Ramos (cell line): ENCODE measurements at regions not wholly inside any gene's neighbourhood (a gene's known extent, or its start where the extent isn't known, plus 50 kb on each side); places are given as distances from the start of the nearest gene placed in this dataset.

Source experiments
- in situ Hi-C: fragments of 300-500 bp; cut with MboI; formaldehyde crosslinking; loops from one replicate; pipeline ENCODE4 v1.14.3; 2022; ENCODE audit warnings: low sequenced_read_pairs; ENCODE audit not compliant: unreplicated experiment

DNA sequence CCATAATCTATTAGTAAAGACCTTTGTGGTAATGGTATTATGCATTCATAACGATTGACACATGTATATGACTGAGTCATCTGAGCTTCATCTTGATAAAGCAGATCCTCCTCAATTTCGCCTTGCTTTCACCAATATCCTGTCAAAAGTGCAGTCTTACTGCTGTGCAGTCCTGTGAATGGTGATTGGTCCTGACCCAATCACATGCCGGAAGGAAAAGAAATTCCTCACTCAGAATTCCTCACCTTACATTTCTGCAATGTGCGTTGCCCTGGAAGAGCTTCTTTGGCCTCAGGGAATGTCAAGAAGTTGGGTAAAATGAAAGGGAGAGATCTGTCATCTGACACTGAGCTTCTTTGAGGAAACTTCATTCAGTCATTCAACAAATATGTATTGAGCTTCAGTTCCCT, 121.0 kb upstream of the TSPAN2 start:
- in situ Hi-C loops, result no loop called here

DNA sequence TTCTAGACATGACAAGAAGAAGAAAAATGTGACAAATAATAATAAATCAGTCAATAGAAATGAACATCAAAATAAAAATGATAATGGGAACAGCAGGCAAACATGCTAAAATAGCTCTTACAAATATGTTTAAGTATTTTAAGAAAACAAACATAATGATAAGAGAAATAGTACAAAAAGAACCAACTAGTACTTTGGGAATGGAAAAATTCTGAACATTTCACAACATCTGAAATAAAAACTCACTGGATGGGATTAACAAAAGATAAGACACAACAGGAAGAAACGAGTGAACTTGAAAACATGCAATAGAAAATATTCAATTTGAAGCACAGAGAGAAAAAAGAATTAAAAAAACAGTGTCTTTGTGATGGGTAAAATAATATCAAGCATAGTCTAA, 115.2 kb upstream of the TSPAN2 start:
- in situ Hi-C loops, result no loop called here

DNA sequence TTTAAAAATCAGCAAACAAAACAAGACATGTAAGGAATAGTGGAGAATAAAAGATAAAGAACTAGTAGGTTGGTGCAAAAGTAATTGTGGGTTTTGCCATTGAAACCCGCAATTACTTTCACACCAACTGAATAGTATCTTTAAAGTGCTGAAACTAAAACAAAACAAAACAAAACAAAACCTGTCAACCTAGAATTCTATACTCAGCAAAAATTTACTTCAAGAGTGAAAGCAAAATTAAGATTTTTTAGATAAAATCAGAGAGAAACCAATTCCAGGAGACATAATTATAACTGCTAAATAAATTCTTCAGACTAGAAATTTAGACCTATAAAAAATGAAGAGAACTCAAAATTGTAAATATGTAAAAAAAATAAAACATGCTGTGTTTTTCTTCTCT, 114.0 kb upstream of the TSPAN2 start:
- in situ Hi-C loops, result no loop called here

GRCh38 chr1:115201598-115201997, 112.3 kb upstream of the TSPAN2 start:
- in situ Hi-C loops, result no loop called here

- in situ Hi-C loops, result no loop called here
Observed at GRCh38 chr1:115199416-115200132, 110.3 kb upstream of the TSPAN2 start.

- in situ Hi-C loops, result no loop called here
Observed at GRCh38 chr1:115198938-115199337, 109.6 kb upstream of the TSPAN2 start.

GRCh38 chr1:115196296-115196695, 107.0 kb upstream of the TSPAN2 start:
- in situ Hi-C loops, result no loop called here

DNA sequence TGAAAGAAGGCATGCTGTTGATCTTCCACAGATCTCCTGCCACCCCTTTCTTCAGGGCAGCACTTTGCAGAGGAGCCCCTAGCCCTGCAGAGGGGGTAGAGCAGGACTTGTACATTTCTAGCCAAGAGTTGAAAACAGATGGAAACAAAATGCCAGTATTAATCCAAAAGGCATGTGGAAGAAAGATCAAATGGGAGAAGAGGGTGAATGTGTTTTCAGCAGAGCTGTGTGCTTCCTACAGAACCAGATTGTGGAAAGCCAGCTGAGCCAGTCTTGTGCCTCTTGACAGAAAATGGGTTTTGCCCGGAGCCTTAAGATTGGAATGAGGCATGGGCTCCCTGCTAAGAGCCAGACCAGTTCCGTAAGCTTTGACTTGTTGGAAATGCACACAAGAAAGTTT, 105.2 kb upstream of the TSPAN2 start:
- in situ Hi-C loops, result no loop called here

GRCh38 chr1:115193046-115193828, 103.9 kb upstream of the TSPAN2 start:
- in situ Hi-C loops, result no loop called here

- in situ Hi-C loops, result no loop called here
Observed at GRCh38 chr1:115192200-115192767, 103.0 kb upstream of the TSPAN2 start.

DNA sequence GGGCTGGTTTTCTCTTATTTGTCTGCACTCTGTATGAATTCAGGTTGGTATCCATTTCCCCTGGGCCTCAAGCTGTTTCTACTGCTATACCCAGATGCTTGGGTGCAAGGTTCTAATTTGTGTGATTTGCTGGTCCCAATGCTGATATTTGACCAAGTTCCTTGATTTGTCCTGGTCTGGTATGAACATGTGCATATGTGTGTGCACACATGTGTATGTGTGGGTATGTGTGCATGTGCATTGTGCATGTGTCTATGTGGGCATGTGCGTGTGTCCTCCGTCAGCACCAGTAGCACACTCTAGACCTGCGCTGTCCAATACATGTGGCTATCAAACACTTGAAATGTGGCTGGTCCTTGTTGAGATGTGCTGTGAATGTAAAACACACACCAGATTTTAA, 102.4 kb upstream of the TSPAN2 start:
- in situ Hi-C loops, result no loop called here

DNA sequence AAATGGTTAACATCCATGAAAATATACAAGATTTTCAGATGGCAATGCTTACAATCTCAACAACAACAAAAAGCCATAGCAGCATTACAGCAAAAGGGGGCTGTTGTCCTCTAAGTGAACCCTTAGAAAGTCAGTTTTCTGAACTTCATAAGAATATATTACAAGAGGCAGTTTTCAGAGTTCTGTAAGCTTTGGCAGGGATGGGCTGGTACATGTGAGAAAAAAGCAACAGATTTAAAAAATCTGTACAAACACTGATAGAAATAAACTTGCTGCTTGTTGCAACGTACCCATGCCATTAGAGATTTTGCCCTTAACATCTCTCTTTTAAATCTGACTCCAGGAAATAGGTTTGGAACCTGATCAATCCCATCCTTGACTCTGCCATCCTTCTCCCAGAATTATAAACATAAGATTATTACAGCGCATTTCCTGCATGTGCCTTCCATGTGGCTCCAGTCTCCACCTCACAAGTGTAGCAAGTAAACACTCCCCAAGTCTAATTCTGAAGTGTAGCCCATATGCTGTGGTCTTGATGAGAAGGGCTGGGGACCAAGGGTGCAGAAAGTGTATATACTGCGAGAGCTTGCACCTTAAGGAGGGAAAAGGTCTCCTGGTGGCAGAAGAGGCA, 101.4 kb upstream of the TSPAN2 start:
- in situ Hi-C loops, result no loop called here

DNA sequence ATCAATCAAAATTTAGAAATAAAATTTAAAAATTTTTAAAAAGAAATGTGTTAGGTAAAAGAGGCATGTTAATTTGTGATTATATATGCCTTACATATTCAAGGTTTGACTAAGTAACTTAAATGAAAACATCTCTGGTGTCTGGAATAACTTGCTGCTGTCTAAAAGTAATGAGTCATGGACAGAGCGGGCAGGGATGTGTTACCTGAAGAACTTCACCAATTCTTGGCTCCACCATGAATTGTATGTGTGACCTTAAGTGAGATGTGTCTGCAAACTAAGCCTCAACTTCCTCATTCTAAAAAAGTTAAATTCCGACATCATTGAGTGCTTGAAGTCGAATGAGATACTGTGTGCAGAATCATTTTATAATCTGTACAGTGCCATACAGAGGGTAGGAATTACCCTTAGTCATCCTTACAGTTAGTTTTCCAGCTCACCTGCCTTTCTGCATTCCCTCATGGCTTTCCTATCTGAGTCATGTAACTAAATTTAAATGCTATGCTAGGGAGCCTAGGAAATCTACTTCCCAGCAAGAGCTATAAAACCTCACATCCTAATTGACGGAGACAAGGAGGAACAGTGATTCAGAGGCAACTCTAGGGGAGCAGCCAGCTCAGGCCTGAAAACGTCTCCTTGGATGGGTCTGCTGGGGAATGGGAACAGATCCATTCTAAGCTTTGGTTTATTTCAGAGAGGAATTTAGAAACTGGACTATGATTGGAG, 100.7 kb upstream of the TSPAN2 start:
- in situ Hi-C loops, result no loop called here

GRCh38 chr1:115188680-115189395, 99.5 kb upstream of the TSPAN2 start:
- in situ Hi-C loops, result no loop called here

- in situ Hi-C loops, result no loop called here
Observed at GRCh38 chr1:115186711-115187265, 97.5 kb upstream of the TSPAN2 start.

GRCh38 chr1:115185336-115185735, 96.0 kb upstream of the TSPAN2 start:
- in situ Hi-C loops, result no loop called here

DNA sequence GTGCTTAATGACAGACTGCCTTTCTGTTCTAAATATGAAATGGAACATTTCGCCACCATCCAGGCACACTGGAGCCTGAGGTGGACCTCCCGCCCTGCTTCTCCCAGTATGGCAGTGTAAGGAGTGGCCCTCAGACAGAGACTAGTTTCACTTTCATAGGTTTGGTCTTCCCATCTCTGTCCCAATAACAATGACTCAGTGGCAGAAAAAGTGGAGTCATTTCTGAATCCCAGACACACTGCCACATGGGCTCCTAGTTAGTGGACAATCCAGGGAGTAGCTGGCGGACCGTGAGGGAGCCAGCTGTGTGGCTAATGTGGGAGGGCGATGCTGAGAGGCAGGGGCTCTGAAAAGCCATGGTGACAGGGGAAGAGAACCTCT, 95.6 kb upstream of the TSPAN2 start:
- in situ Hi-C loops, result no loop called here

GRCh38 chr1:115184260-115184950, 95.1 kb upstream of the TSPAN2 start:
- in situ Hi-C loops, result no loop called here

DNA sequence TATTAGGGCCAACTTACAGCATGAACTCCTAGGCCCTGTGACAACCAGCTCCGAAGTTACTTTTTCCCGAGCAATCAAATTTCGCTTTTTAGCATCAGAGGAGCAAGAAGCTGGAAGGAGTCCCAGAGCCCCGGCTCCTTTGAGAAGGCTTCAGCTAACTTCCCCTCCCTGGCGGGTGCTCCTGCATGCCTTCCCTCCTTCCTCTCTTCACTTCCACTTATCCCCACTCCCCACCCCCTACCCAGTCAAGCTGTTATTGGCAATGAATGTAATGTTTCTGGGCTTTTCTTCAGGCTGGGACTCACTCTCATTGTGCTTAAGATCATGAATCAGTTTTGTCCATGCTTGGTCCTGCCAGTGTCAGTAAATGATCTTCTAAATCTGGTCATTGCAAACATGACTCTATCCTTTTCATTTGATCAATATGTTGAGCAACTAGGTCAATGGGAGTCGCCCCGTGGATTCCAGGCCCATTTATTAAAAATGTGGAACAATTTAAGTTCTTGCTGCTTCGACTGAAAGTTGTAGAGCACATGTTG, 94.5 kb upstream of the TSPAN2 start:
- in situ Hi-C loops, result no loop called here
